Sciatic nerve (tissue), 2 donors: ENCODE measurements at regions not wholly inside any gene's neighbourhood (a gene's known extent, or its start where the extent isn't known, plus 50 kb on each side); places are given as distances from the start of the nearest gene placed in this dataset.
"Not testable (repeated sequence)": the region's sequence is repeated elsewhere in the genome, so short reads cannot be mapped to it uniquely, and the experiment has no call there.

Source experiments
- ATAC-seq: fragments of 200-7000 bp; cut with Tn5 transposase; one replicate; pipeline ENCODE4 v1.9.1; 2020; ENCODE audit warnings: mild to moderate bottlenecking, moderate library complexity
- DNase-seq: peaks from one replicate; pipeline ENCODE4 v3.0.0-alpha.2; 2020; ENCODE audit warnings: low spot score
- intact Hi-C: fragments of 100-400 bp; cut with DNase I; formaldehyde crosslinking; loops from one replicate; pipeline ENCODE4 v1.14.2; 2022
- donor health status: DM: no; HTN: no; CAD: no.
- donor health status: DM: no; HTN: no; CAD: no.

- DNase-seq (no peak), ATAC-seq (no peak)
- intact Hi-C loops = no loop called here
These were observed 97.3 kb upstream of the SRD5A3 start for GRCh38 chr4:55248756-55249155.

- ATAC-seq = no peak
- DNase-seq = no peak
- intact Hi-C loops = no loop called here
These were observed 96.6 kb upstream of the SRD5A3 start for GRCh38 chr4:55249476-55249875.

- no peak for ATAC-seq
- intact Hi-C loops = no loop called here
- DNase-seq = no peak
These were observed 94.7 kb upstream of the SRD5A3 start for GRCh38 chr4:55251342-55251741.

GRCh38 chr4:55251896-55252295, 94.1 kb upstream of the SRD5A3 start:
- DNase-seq (no peak), ATAC-seq (no peak)
- intact Hi-C loops = no loop called here

- DNase-seq = no peak
- intact Hi-C loops = no loop called here
- ATAC-seq = no peak
These were observed 92.0 kb upstream of the SRD5A3 start for GRCh38 chr4:55253948-55254593.

GRCh38 chr4:55255179-55255578, 90.9 kb upstream of the SRD5A3 start:
- DNase-seq (no peak), ATAC-seq (no peak)
- intact Hi-C loops = no loop called here

- intact Hi-C loops = no loop called here
- ATAC-seq (no peak), DNase-seq (no peak)
These were observed 89.3 kb upstream of the SRD5A3 start for GRCh38 chr4:55256787-55257186.

- ATAC-seq = no peak
- intact Hi-C loops = no loop called here
These were observed 87.7 kb upstream of the SRD5A3 start for GRCh38 chr4:55258152-55258865.

GRCh38 chr4:55259294-55259693, 86.7 kb upstream of the SRD5A3 start:
- intact Hi-C loops = no loop called here
- ATAC-seq = no peak
- no peak for DNase-seq

More at GRCh38 chr4:55258152-55258865, 87.7 kb upstream of the SRD5A3 start:
- DNase-seq = no peak

GRCh38 chr4:55269470-55269869, 76.6 kb upstream of the SRD5A3 start:
- no peak for ATAC-seq
- no peak for DNase-seq
- intact Hi-C loops = no loop called here

GRCh38 chr4:55269995-55270394, 76.0 kb upstream of the SRD5A3 start:
- DNase-seq = no peak
- ATAC-seq = no peak
- intact Hi-C loops = no loop called here

- no peak for DNase-seq
- no peak for ATAC-seq
- intact Hi-C loops = no loop called here
These were observed 75.6 kb upstream of the SRD5A3 start for GRCh38 chr4:55270481-55270880.

GRCh38 chr4:55272102-55272501, 73.9 kb upstream of the SRD5A3 start:
- ATAC-seq = no peak
- no peak for DNase-seq
- intact Hi-C loops = no loop called here

GRCh38 chr4:55272589-55272988, 73.5 kb upstream of the SRD5A3 start:
- ATAC-seq (no peak), DNase-seq (no peak)
- intact Hi-C loops = no loop called here

- no peak for DNase-seq
- intact Hi-C loops = no loop called here
- no peak for ATAC-seq
These were observed 69.0 kb upstream of the SRD5A3 start for GRCh38 chr4:55277011-55277410.

GRCh38 chr4:55278316-55278715, 67.7 kb upstream of the SRD5A3 start:
- intact Hi-C loops = no loop called here
- DNase-seq (no peak), ATAC-seq (no peak)

GRCh38 chr4:55280474-55280873, 65.6 kb upstream of the SRD5A3 start:
- DNase-seq, ATAC-seq, intact Hi-C loops: not testable (repeated sequence)

- DNase-seq = not testable (repeated sequence)
These were observed 64.8 kb upstream of the SRD5A3 start for GRCh38 chr4:55281118-55281683.

GRCh38 chr4:55284331-55284730, 61.7 kb upstream of the SRD5A3 start:
- intact Hi-C loops = no loop called here
- DNase-seq = no peak
- no peak for ATAC-seq

More at GRCh38 chr4:55281118-55281683, 64.8 kb upstream of the SRD5A3 start:
- intact Hi-C loops, ATAC-seq: not testable (repeated sequence)

- ATAC-seq (peak; percentile 68), DNase-seq (no peak)
- intact Hi-C loops = no loop called here
These were observed 54.8 kb upstream of the SRD5A3 start for GRCh38 chr4:55291227-55291640.
